Thyroid gland (tissue), 4 donors: ENCODE measurements at regions not wholly inside any gene's neighbourhood (a gene's known extent, or its start where the extent isn't known, plus 50 kb on each side); places are given as distances from the start of the nearest gene placed in this dataset.

Experiments used
- DNase-seq, 2 donors: peaks; one replicate each; pipeline ENCODE4 v3.0.0-alpha.2; 2019
- H3K27ac ChIP-seq, 3 donors: fragments of 200-600 bp; sonication (generic); 1 replicate in 2 of 3; 2 replicates in 1 of 3; pipeline ENCODE4 v1.5.1; 2016 to 2019; ENCODE audit warnings: mild to moderate bottlenecking in 1 of 3, moderate library complexity in 1 of 3
- H3K27me3 ChIP-seq: fragments of 200-600 bp; sonication (generic); one replicate; pipeline ENCODE4 v1.5.1; 2019
- H3K36me3 ChIP-seq, 2 donors: fragments of 200-600 bp; sonication (generic); one replicate each; pipeline ENCODE4 v1.5.1; 2016 to 2019
- H3K4me1 ChIP-seq, 2 donors: fragments of 200-600 bp; sonication (generic); one replicate each; pipeline ENCODE4 v1.5.1; 2017 to 2019
- H3K4me3 ChIP-seq, 3 donors: fragments of 200-600 bp; sonication (generic); replicated peaks in 1 of 3; 1 replicate in 2 of 3; 2 replicates in 1 of 3; pipeline ENCODE4 v1.5.1; 2016; ENCODE audit warnings: mild to moderate bottlenecking in 1 of 3
- H3K9me3 ChIP-seq: fragments of 200-600 bp; sonication (generic); one replicate; pipeline ENCODE4 v1.5.1; 2017
- POLR2A ChIP-seq, 2 donors: fragments of 450-650 bp; IDR thresholded peaks; one replicate each; pipeline ENCODE4 v1.6.1; 2017; ENCODE audit warnings: antibody characterized with exemption in 2 of 2, mild to moderate bottlenecking in 2 of 2, moderate library complexity in 1 of 2
- WGBS, 2 donors: methylation state at CpG; one replicate each; pipeline ENCODE4 v1.1.5; 2017; 5-methylcytosine and 5-hydroxymethylcytosine counted together
- intact Hi-C: fragments of 100-400 bp; cut with DNase I; formaldehyde crosslinking; loops from one replicate; pipeline ENCODE4 v1.15.1; 2023
- TF ChIP-seq, protein P1 (sequence below), 6 experiments: fragments of 200-600 bp in 3 of 6; fragments of 450-650 bp in 3 of 6; sonication (generic) in 3 of 6; IDR thresholded peaks; one replicate each; pipeline ENCODE4 v1.5.1; 2016 to 2019; ENCODE audit warnings: antibody characterized with exemption in 6 of 6, mild to moderate bottlenecking in 2 of 6, inconsistent platforms in 1 of 6, moderate library complexity in 1 of 6

DNA sequence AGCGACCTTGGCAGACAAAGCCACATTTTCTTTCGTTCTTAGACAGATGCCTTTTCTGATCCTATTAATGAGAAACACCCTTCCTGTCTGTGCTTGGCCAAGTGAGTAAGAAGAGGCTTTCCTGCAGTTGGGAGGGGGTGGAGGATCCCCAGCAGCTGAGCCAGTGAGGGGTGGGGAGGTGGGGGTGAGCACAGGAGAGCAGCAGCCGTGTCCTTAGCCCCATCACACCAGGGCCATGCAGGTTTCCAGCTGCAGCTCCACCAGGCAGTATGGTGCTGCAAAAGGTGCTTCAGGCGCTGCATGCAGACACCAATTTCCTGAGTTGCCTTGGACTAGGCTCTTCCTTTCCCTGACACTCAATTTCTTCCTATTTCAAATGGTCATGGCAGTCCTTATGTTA is 123.3 kb upstream of the SIX2 start:
- no peak for DNase-seq
- Histone ChIP-seq H3K9me3 (no peaks in the 10 kb centered on the region), H3K27me3 (no peaks in the 10 kb centered on the region), H3K4me3 (no peak overlapping the region), H3K36me3 (no peaks in the 10 kb centered on the region), H3K4me1 (no peaks in the 10 kb centered on the region), H3K27ac (no peak overlapping the region)
- TF ChIP-seq, protein P1, sequence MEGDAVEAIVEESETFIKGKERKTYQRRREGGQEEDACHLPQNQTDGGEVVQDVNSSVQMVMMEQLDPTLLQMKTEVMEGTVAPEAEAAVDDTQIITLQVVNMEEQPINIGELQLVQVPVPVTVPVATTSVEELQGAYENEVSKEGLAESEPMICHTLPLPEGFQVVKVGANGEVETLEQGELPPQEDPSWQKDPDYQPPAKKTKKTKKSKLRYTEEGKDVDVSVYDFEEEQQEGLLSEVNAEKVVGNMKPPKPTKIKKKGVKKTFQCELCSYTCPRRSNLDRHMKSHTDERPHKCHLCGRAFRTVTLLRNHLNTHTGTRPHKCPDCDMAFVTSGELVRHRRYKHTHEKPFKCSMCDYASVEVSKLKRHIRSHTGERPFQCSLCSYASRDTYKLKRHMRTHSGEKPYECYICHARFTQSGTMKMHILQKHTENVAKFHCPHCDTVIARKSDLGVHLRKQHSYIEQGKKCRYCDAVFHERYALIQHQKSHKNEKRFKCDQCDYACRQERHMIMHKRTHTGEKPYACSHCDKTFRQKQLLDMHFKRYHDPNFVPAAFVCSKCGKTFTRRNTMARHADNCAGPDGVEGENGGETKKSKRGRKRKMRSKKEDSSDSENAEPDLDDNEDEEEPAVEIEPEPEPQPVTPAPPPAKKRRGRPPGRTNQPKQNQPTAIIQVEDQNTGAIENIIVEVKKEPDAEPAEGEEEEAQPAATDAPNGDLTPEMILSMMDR (IDR thresholded peaks at IDR 0.05): no peak
- TF ChIP-seq POLR2A (IDR thresholded peaks at IDR 0.05): no peak
- intact Hi-C loops: no loop called here
- WGBS, 2 donors: 77 to 84% methylated on average over 4 of the region's 4 CpGs

DNA sequence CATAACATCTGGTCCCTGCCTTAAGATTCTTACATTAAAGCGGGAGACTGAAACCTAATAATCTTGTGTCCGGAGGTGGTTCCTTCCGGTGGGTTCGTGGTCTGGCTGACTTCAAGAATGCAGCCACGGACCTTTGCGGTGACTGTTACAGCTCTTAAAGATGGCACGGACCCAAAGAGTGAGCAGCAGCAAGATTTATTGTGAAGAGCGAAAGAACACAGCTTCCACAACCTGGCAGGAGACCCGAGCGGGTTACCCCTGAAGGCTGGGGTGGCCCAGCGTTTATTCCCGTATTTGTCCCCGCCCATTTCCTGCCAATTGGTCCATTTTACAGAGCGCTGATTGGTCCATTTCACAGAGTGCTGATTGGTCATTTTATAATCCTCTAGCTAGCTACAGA is 122.3 kb upstream of the SIX2 start:
- Histone ChIP-seq H3K4me1 (no peaks in the 10 kb centered on the region), H3K4me3 (no peak overlapping the region)
- TF ChIP-seq POLR2A (IDR thresholded peaks at IDR 0.05): no peak

DNA sequence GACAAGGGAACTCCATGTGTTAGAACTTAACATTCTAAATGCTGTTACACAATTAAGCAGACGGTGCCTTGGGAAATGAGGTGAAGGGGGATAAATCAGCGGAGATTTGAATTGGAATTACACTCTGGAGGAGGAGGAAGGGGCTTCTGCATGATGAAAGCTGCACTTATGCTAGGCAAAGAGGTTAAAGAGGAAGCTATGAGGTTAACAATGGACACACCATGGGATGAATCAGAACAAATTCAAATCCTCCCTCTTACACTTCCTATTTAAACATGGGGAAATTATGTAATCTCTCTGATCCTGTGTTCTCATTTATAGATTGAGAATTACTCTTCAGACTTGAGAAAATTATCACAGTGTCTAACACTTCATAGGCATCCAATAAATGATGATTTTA is 121.5 kb upstream of the SIX2 start:
- 79 to 91% methylated on average over 2 of the region's 2 CpGs for WGBS, 2 donors

More for the DNA sequence above, 122.3 kb upstream of the SIX2 start:
- Histone ChIP-seq H3K27me3 (no peaks in the 10 kb centered on the region), H3K27ac (no peak overlapping the region), H3K36me3 (no peaks in the 10 kb centered on the region), H3K9me3 (no peaks in the 10 kb centered on the region)
- no peak for DNase-seq
- WGBS, 2 donors: 76 to 78% methylated on average over 14 of the region's 14 CpGs
- intact Hi-C loops: no loop called here

DNA sequence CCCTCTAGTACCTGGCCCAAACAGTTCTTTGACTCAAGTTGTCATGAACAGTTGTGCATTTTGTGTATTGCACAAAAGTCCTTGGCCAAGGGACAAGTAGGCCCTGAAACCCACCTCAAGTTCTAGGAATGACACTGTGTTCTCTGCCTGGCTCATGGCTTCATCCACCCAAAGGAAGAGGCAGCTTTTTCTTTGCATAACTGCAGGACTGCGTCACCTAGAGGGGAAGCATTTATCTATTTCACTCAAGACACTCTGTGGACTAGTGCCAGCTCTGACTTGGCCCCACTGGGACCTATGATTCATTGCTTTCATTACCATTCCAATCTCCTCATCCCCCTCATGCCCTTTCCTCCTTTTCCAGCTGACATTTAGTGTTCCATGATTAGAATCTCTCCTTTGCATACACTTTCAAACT is 119.3 kb upstream of the SIX2 start:
- H3K36me3 ChIP-seq: no peaks in the 10 kb centered on the region
- no peak overlapping the region for H3K4me3 ChIP-seq
- H3K4me1 ChIP-seq: no peaks in the 10 kb centered on the region
- no peaks in the 10 kb centered on the region for H3K9me3 ChIP-seq
- no peak overlapping the region for H3K27ac ChIP-seq
- TF ChIP-seq, protein P1 (IDR thresholded peaks at IDR 0.05): no peak
- no peak for TF ChIP-seq POLR2A (IDR thresholded peaks at IDR 0.05)
- intact Hi-C loops: no loop called here
- no peak for DNase-seq
- 70 to 85% methylated on average over 1 of the region's 1 CpG for whole genome bisulfite sequencing, 2 donors
- no peaks in the 10 kb centered on the region for H3K27me3 ChIP-seq

More for the DNA sequence above, 121.5 kb upstream of the SIX2 start:
- H3K4me1 ChIP-seq: no peaks in the 10 kb centered on the region
- no peak for DNase-seq
- no peaks in the 10 kb centered on the region for H3K27me3 ChIP-seq
- H3K4me3 ChIP-seq: no peak overlapping the region
- H3K36me3 ChIP-seq: no peaks in the 10 kb centered on the region
- H3K9me3 ChIP-seq: no peaks in the 10 kb centered on the region
- TF ChIP-seq POLR2A (IDR thresholded peaks at IDR 0.05): no peak
- TF ChIP-seq, protein P1 (IDR thresholded peaks at IDR 0.05): no peak
- H3K27ac ChIP-seq: no peak overlapping the region
- intact Hi-C loops: no loop called here

DNA sequence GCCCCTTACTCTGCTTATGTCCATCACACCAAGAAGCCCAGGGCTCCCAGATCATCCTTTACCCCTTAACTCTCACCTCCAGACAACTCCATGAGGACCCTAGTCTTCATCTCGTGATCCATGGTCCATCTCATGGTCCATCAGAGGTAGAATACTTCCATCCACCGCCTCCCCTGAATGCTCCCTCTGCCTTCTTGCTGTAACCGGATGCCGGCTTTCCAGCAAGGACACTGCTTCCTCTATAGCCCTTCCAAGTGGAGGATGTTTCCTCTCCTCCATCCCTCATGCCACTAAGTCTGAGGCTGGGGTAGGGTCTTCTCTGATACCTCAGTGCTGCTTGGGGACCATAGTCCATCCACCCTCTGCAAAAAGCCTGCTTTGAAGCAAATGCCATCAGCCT is 118.6 kb upstream of the SIX2 start:
- H3K36me3 ChIP-seq: no peaks in the 10 kb centered on the region
- no peak overlapping the region for H3K27ac ChIP-seq
- TF ChIP-seq, protein P1 (IDR thresholded peaks at IDR 0.05): no peak
- TF ChIP-seq POLR2A (IDR thresholded peaks at IDR 0.05): no peak
- intact Hi-C loops: no loop called here
- no peaks in the 10 kb centered on the region for H3K4me1 ChIP-seq
- no peaks in the 10 kb centered on the region for H3K27me3 ChIP-seq
- 97 to 99% methylated on average over 4 of the region's 4 CpGs for WGBS, 2 donors
- no peaks in the 10 kb centered on the region for H3K9me3 ChIP-seq
- no peak for DNase-seq
- H3K4me3 ChIP-seq: no peak overlapping the region

DNA sequence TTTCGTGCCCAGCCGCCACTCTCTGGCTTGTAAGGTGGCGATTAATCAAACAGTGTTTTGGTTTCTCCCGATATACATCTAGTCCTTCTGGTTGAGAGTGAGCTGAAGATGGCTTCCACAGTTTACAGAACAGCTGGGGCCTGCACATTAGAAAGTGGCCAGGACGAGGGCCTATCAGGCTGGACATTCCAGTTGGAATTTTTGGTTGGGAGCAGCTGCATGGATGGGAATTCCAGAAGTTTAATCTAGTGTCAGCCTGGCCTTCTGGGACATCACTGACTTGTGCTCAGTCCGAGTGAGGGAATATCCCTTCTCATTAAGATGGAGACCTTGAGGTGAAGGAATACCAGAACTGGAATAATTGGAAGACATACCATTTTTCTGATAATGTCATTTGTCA is 118.1 kb upstream of the SIX2 start:
- 92 to 96% methylated on average over 6 of the region's 6 CpGs for WGBS, 2 donors
- H3K4me1 ChIP-seq: peaks cover under 1 to 1% of the 10 kb centered on the region in 2 donors
- intact Hi-C loops: no loop called here
- H3K27ac ChIP-seq: no peak overlapping the region
- H3K36me3 ChIP-seq: no peaks in the 10 kb centered on the region
- H3K4me3 ChIP-seq: no peak overlapping the region
- no peaks in the 10 kb centered on the region for H3K9me3 ChIP-seq
- no peak for TF ChIP-seq POLR2A (IDR thresholded peaks at IDR 0.05)
- TF ChIP-seq, protein P1 (IDR thresholded peaks at IDR 0.05): no peak
- no peak for DNase-seq
- no peaks in the 10 kb centered on the region for H3K27me3 ChIP-seq
